Keratinocyte (primary cell): ENCODE measurements at regions not wholly inside any gene's neighbourhood (a gene's known extent, or its start where the extent isn't known, plus 50 kb on each side); places are given as distances from the start of the nearest gene placed in this dataset.

Source experiments
- DNase-seq: peaks from one replicate; pipeline ENCODE4 v3.0.0-alpha.2; 2011; ENCODE audit warnings: low read depth, missing footprints, low spot score
- FAIRE-seq: peaks from 2 replicates; lab custom pipeline; 2011; peaks lifted over from hg19 to GRCh38; lab: Jason Lieb, UNC
- H2AFZ ChIP-seq: 2 replicates; pipeline ENCODE4 v1.6.0; 2012; ENCODE audit warnings: low read length, control low read depth, inconsistent platforms; ENCODE audit not compliant: control insufficient read depth
- H3K27ac ChIP-seq: 2 replicates; pipeline ENCODE4 v1.5.1; 2011; ENCODE audit warnings: low read length; ENCODE audit not compliant: control insufficient read depth, insufficient read depth
- H3K27me3 ChIP-seq: 3 replicates; pipeline ENCODE4 v1.6.0; 2011; ENCODE audit warnings: low read length; ENCODE audit not compliant: control insufficient read depth, insufficient read depth; ENCODE audit errors: extremely low read depth
- H3K36me3 ChIP-seq, 2 experiments: 2 replicates in 1 of 2; 3 replicates in 1 of 2; pipeline ENCODE4 v1.5.1; 2011; ENCODE audit warnings: low read length in 2 of 2, mild to moderate bottlenecking in 1 of 2; ENCODE audit not compliant: control insufficient read depth in 2 of 2, insufficient read depth in 2 of 2; ENCODE audit errors: extremely low read depth in 1 of 2
- H3K4me1 ChIP-seq: 3 replicates; pipeline ENCODE4 v1.5.1; 2011; ENCODE audit warnings: low read length; ENCODE audit not compliant: control insufficient read depth, insufficient read depth; ENCODE audit errors: extremely low read depth
- H3K4me2 ChIP-seq: 3 replicates; pipeline ENCODE4 v1.6.0; 2011; ENCODE audit warnings: low read depth, low read length; ENCODE audit not compliant: control insufficient read depth, insufficient read depth; ENCODE audit errors: extremely low read depth
- H3K4me3 ChIP-seq, 3 experiments: fragments of 200-600 bp in 1 of 3; sonication (generic) in 1 of 3; 2 replicates in 2 of 3; 3 replicates in 1 of 3; pipeline ENCODE4 v1.5.1; 2011 to 2016; ENCODE audit warnings: low read length in 3 of 3, mild to moderate bottlenecking in 3 of 3, control low read depth in 2 of 3, inconsistent platforms in 1 of 3, low read depth in 1 of 3, mixed read lengths in 1 of 3, mixed run types in 1 of 3, moderate library complexity in 1 of 3; ENCODE audit not compliant: control insufficient read depth in 2 of 3, insufficient read depth in 2 of 3; ENCODE audit errors: extremely low read depth in 1 of 3
- H3K79me2 ChIP-seq: 2 replicates; pipeline ENCODE4 v1.6.0; 2012; ENCODE audit warnings: low read length; ENCODE audit not compliant: control insufficient read depth, insufficient read depth
- H3K9ac ChIP-seq: 3 replicates; pipeline ENCODE4 v1.6.0; 2011; ENCODE audit warnings: low read length; ENCODE audit not compliant: control insufficient read depth, insufficient read depth; ENCODE audit errors: extremely low read depth
- H3K9me1 ChIP-seq: 3 replicates; pipeline ENCODE4 v1.6.0; 2011; ENCODE audit warnings: low read length; ENCODE audit not compliant: control insufficient read depth, insufficient read depth; ENCODE audit errors: extremely low read depth
- H3K9me3 ChIP-seq: 2 replicates; pipeline ENCODE4 v1.5.1; 2012; ENCODE audit warnings: low read depth, low read length; ENCODE audit not compliant: control insufficient read depth
- H4K20me1 ChIP-seq: 3 replicates; pipeline ENCODE4 v1.6.0; 2011; ENCODE audit warnings: low read length; ENCODE audit not compliant: control insufficient read depth, insufficient read depth; ENCODE audit errors: extremely low read depth
- CTCF ChIP-seq, 3 experiments: IDR thresholded peaks in 1 of 3; conservative IDR thresholded peaks in 1 of 3; optimal IDR thresholded peaks in 1 of 3; 2 replicates in 2 of 3; 3 replicates in 1 of 3; pipeline versions ENCODE3 to v1.5.1; 2011; ENCODE audit warnings: low read length in 3 of 3, mild to moderate bottlenecking in 3 of 3, moderate library complexity in 2 of 3, control low read depth in 1 of 3, inconsistent platforms in 1 of 3; ENCODE audit not compliant: insufficient read depth in 2 of 3; ENCODE audit errors: extremely low read depth in 1 of 3
- EZH2 ChIP-seq: IDR thresholded peaks from one replicate; pipeline ENCODE4 v1.6.1; 2012; ENCODE audit warnings: inconsistent platforms, mild to moderate bottlenecking, low read length, moderate library complexity
- dilution Hi-C: fragments of 300-500 bp; cut with MboI; formaldehyde crosslinking; loops from one replicate; pipeline ENCODE4 v1.7.0; 2020; ENCODE audit warnings: low sequenced_read_pairs; ENCODE audit not compliant: extremely low pct_ligation_motif_present

- DNase-seq (no peak), FAIRE-seq (no peak)
- no peaks in the 10 kb centered on the region for H3K9me1 ChIP-seq
- no peaks in the 10 kb centered on the region for H3K9me3 ChIP-seq
- H3K36me3 ChIP-seq: no peaks in the 10 kb centered on the region
- H3K4me3 ChIP-seq: no peak overlapping the region
- H3K9ac ChIP-seq: no peak overlapping the region
- H2AFZ ChIP-seq: no peak overlapping the region
- H3K79me2 ChIP-seq: no peaks in the 10 kb centered on the region
- TF ChIP-seq CTCF (optimal IDR thresholded peaks at IDR 0.05 in 1 of 3, IDR thresholded peaks at IDR 0.05 in 1 of 3, conservative IDR thresholded peaks at IDR 0.05 in 1 of 3; ENCODE audit: extremely low read depth in 1 of 3, insufficient read depth in 2 of 3, low read length in 3 of 3) (no peak), EZH2 (no peak)
- H3K4me2 ChIP-seq: no peak overlapping the region
- no peak overlapping the region for H3K27ac ChIP-seq
- no peaks in the 10 kb centered on the region for H4K20me1 ChIP-seq
- dilution Hi-C loops: no loop called here
- H3K27me3 ChIP-seq: no peaks in the 10 kb centered on the region
- H3K4me1 ChIP-seq: no peaks in the 10 kb centered on the region
These were observed 92.5 kb upstream of the NPVF start for GRCh38 chr7:25320791-25321190.

- Histone ChIP-seq H4K20me1 (no peaks in the 10 kb centered on the region), H3K9ac (no peak overlapping the region), H3K27ac (no peak overlapping the region), H3K27me3 (no peaks in the 10 kb centered on the region), H3K9me3 (no peaks in the 10 kb centered on the region), H3K4me1 (no peaks in the 10 kb centered on the region), H3K79me2 (no peaks in the 10 kb centered on the region), H3K36me3 (no peaks in the 10 kb centered on the region), H3K4me2 (no peak overlapping the region), H3K4me3 (no peak overlapping the region), H2AFZ (no peak overlapping the region), H3K9me1 (no peaks in the 10 kb centered on the region)
- FAIRE-seq (no peak), DNase-seq (no peak)
- TF ChIP-seq EZH2 (no peak), CTCF (optimal IDR thresholded peaks at IDR 0.05 in 1 of 3, IDR thresholded peaks at IDR 0.05 in 1 of 3, conservative IDR thresholded peaks at IDR 0.05 in 1 of 3; ENCODE audit: extremely low read depth in 1 of 3, insufficient read depth in 2 of 3, low read length in 3 of 3) (no peak)
- dilution Hi-C loops: no loop called here
These were observed 93.1 kb upstream of the NPVF start for GRCh38 chr7:25321424-25321823.
